ENCODE measurements at regions not wholly inside any gene's neighbourhood (a gene's known extent, or its start where the extent isn't known, plus 50 kb on each side); places are given as distances from the start of the nearest gene placed in this dataset.
A peak's percentile ranks its signal among the peaks of the same experiment; 100 is the strongest.
"Not testable (repeated sequence)": the region's sequence is repeated elsewhere in the genome, so short reads cannot be mapped to it uniquely, and the experiment has no call there.

DNA sequence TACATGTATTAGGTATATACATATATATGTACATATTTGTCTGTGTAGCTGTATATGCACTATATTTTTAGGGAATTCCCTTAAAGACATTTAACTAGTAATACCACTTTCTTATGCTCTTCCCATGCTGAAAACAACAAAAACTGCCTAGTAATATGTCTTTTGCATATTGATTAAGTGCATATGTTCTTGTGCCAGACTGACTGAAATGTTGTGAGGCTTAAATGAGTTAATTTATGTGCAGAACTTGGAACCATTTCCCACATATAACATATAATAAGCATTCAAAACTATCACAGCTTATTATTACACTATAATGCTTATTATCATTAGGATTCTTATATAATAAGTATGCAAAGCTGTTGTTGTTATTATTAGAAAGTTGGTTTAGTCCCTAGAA is 318.0 kb upstream of the KCNMB2 start:
- TF ChIP-seq, protein P1, sequence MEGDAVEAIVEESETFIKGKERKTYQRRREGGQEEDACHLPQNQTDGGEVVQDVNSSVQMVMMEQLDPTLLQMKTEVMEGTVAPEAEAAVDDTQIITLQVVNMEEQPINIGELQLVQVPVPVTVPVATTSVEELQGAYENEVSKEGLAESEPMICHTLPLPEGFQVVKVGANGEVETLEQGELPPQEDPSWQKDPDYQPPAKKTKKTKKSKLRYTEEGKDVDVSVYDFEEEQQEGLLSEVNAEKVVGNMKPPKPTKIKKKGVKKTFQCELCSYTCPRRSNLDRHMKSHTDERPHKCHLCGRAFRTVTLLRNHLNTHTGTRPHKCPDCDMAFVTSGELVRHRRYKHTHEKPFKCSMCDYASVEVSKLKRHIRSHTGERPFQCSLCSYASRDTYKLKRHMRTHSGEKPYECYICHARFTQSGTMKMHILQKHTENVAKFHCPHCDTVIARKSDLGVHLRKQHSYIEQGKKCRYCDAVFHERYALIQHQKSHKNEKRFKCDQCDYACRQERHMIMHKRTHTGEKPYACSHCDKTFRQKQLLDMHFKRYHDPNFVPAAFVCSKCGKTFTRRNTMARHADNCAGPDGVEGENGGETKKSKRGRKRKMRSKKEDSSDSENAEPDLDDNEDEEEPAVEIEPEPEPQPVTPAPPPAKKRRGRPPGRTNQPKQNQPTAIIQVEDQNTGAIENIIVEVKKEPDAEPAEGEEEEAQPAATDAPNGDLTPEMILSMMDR (conservative IDR thresholded peaks at IDR 0.05; ENCODE audit: low read length) = no peak
- no peak for DNase-seq (ENCODE audit: low read depth)
- H3K4me3 ChIP-seq (ENCODE audit: low read length) = no peak overlapping the region

DNA sequence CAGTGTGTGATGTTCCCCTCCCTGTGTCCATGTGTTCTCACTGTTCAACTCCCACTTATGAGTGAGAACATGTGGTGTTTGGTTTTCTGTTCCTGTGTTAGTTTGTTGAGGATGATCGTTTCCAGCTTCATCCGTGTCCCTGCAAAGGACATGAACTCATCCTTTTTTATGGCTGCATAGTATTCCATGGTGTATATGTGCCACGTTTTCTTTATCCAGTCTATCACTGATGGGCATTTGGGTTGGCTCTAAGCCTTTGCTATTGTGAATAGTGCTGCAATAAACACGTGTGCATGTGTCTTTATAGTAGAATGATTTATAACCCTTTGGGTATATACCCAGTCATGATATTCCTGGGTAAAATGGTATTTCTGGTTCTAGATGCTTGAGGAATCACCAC is 316.6 kb upstream of the KCNMB2 start:
- DNase-seq (ENCODE audit: low read depth); H3K4me3 ChIP-seq (ENCODE audit: low read length): not testable (repeated sequence)

DNA sequence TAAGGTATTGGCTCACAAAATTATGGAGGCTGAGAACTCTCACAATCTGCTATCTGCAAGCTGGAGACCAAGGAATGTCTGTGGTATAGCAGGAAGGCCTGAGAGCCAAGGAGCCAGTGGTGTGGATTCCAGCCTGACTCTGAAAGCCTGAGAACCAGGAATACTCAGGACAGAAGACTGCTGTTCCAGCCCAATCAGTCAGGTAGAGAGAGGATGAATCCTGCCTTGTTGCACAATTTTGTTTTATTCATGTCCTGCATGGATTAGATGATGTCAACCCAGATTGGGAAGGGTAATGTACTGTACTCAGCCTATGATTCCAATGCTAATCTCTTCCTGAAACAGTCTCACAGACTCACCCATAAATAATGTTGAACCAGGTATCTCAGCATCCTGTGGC is 312.4 kb upstream of the KCNMB2 start:
- H3K4me3 ChIP-seq (ENCODE audit: low read length) = no peak overlapping the region
- DNase-seq (ENCODE audit: low read depth) = peak; percentile 34
- TF ChIP-seq, protein P1 (conservative IDR thresholded peaks at IDR 0.05; ENCODE audit: low read length) = no peak

GRCh38 chr3:178226094-178226493 is 310.1 kb upstream of the KCNMB2 start:
- no peak for DNase-seq (ENCODE audit: low read depth)
- TF ChIP-seq, protein P1 (conservative IDR thresholded peaks at IDR 0.05; ENCODE audit: low read length) = no peak
- no peak overlapping the region for H3K4me3 ChIP-seq (ENCODE audit: low read length)

- no peak overlapping the region for H3K4me3 ChIP-seq (ENCODE audit: low read length)
- TF ChIP-seq, protein P1 (conservative IDR thresholded peaks at IDR 0.05; ENCODE audit: low read length) = no peak
- DNase-seq (ENCODE audit: low read depth) = peak; percentile 33
Observed at GRCh38 chr3:178231645-178232044, 304.6 kb upstream of the KCNMB2 start.

GRCh38 chr3:178233371-178234071 is 302.7 kb upstream of the KCNMB2 start:
- H3K4me3 ChIP-seq (ENCODE audit: low read length) = no peak overlapping the region
- no peak for DNase-seq (ENCODE audit: low read depth)
- TF ChIP-seq, protein P1 (conservative IDR thresholded peaks at IDR 0.05; ENCODE audit: low read length) = no peak

GRCh38 chr3:178236555-178237277 is 299.5 kb upstream of the KCNMB2 start:
- TF ChIP-seq, protein P1 (conservative IDR thresholded peaks at IDR 0.05; ENCODE audit: low read length) = no peak
- peak; percentile 86 for DNase-seq (ENCODE audit: low read depth)
- no peak overlapping the region for H3K4me3 ChIP-seq (ENCODE audit: low read length)

All from AG10803 (cell line).